HEK293T (cell line): ENCODE measurements at regions not wholly inside any gene's neighbourhood (a gene's known extent, or its start where the extent isn't known, plus 50 kb on each side); places are given as distances from the start of the nearest gene placed in this dataset.

Experiments used
- CTCF ChIA-PET: fragments of 350-600 bp; formaldehyde crosslinking; extraction: SDS; loops from one replicate; lab custom pipeline; 2021; ENCODE audit warnings: antibody characterized with exemption, inconsistent platforms; lab: Yijun Ruan, JAX
- POLR2A ChIA-PET: fragments of 350-600 bp; formaldehyde crosslinking; extraction: SDS; loops from one replicate; lab custom pipeline; 2020; ENCODE audit warnings: antibody characterized with exemption, inconsistent platforms; lab: Yijun Ruan, JAX
- DNase-seq: peaks from one replicate; pipeline ENCODE4 v3.0.0; 2012; ENCODE audit warnings: mixed read lengths; ENCODE audit errors: extremely low spot score
- ARNT ChIP-seq: fragments of 450-650 bp; IDR thresholded peaks from 2 replicates; pipeline ENCODE4 v1.6.1; 2017; ENCODE audit warnings: mild to moderate bottlenecking
- BHLHE40 ChIP-seq: fragments of 450-650 bp; IDR thresholded peaks from 2 replicates; pipeline ENCODE4 v1.6.1; 2016; ENCODE audit warnings: mild to moderate bottlenecking, moderate library complexity, borderline replicate concordance
- CTBP1 ChIP-seq: fragments of 450-650 bp; IDR thresholded peaks from 2 replicates; pipeline ENCODE4 v1.6.1; 2016; ENCODE audit warnings: borderline replicate concordance
- ELF4 ChIP-seq: fragments of 450-650 bp; IDR thresholded peaks from 2 replicates; pipeline ENCODE4 v1.6.1; 2017; ENCODE audit warnings: antibody characterized with exemption
- FOXA1 ChIP-seq: fragments of 450-650 bp; IDR thresholded peaks from 2 replicates; pipeline ENCODE4 v1.6.1; 2016; ENCODE audit warnings: mild to moderate bottlenecking
- FOXK2 ChIP-seq: fragments of 450-650 bp; IDR thresholded peaks from 2 replicates; pipeline ENCODE4 v1.6.1; 2016; ENCODE audit warnings: mild to moderate bottlenecking
- FOXM1 ChIP-seq: fragments of 450-650 bp; IDR thresholded peaks from 2 replicates; pipeline ENCODE4 v1.6.1; 2017; ENCODE audit warnings: mild to moderate bottlenecking, borderline replicate concordance
- HDGF ChIP-seq: fragments of 450-650 bp; IDR thresholded peaks from 2 replicates; pipeline ENCODE4 v1.6.1; 2017; ENCODE audit warnings: antibody characterized with exemption, borderline replicate concordance
- L3MBTL2 ChIP-seq: fragments of 450-650 bp; conservative IDR thresholded peaks from 2 replicates; pipeline ENCODE4 v1.6.1; 2016; ENCODE audit warnings: mild to moderate bottlenecking
- LEF1 ChIP-seq: fragments of 450-650 bp; IDR thresholded peaks from 2 replicates; pipeline ENCODE4 v1.6.1; 2017; ENCODE audit warnings: mild to moderate bottlenecking, borderline replicate concordance
- NFRKB ChIP-seq: fragments of 450-650 bp; IDR thresholded peaks from 2 replicates; pipeline ENCODE4 v1.6.1; 2016; ENCODE audit warnings: mild to moderate bottlenecking, moderate library complexity
- PKNOX1 ChIP-seq: fragments of 450-650 bp; IDR thresholded peaks from 2 replicates; pipeline ENCODE4 v1.6.1; 2016
- SP1 ChIP-seq: fragments of 450-650 bp; IDR thresholded peaks from 2 replicates; pipeline ENCODE4 v1.6.1; 2017
- SUZ12 ChIP-seq: fragments of 450-650 bp; IDR thresholded peaks from 2 replicates; pipeline ENCODE4 v1.6.1; 2016; ENCODE audit warnings: mild to moderate bottlenecking
- TARDBP ChIP-seq: fragments of 450-650 bp; IDR thresholded peaks from 2 replicates; pipeline ENCODE4 v1.6.1; 2016
- ZNF384 ChIP-seq: fragments of 450-650 bp; IDR thresholded peaks from 2 replicates; pipeline ENCODE4 v1.6.1; 2016

DNA sequence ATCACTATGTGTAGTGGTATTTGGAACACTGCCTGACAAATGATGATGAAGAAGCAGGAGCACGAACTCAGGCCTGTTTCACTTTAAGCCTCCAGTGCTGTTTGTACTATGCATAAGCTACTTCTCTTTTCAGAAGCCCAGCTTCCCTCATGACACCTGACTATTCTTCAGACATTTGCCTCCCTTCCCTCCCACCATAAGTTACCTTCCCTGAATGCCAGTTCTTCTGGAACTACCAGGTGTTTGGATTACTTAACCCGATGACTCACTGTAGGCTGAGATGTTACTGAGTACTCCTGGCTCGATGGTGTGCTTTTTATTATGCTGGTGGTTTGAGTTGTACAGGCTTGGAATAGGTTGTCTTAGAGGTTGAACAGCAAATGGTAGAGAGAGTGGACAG is 180.0 kb downstream of the SPATA31D1 start:
- DNase-seq: no peak
- CTCF ChIA-PET: no interaction called here
- POLR2A ChIA-PET: no interaction called here

DNA sequence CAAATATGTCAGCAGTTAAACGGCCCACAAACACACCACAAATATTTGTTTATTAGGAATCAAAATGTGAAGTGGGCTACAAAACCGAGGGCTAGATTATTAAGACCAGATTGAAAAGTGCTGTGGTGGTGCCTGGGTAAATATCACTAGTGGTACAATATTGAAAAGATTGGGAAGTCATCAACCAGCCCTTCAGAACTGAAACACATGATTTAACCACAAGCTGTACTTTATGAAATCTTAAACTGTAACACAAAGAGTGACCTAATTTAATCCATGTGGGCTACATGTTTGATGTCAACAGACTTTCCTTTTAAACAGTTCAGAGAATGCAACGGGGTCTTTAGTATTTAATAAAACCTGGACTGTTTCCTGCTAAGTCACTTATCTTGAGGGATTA is 182.3 kb downstream of the SPATA31D1 start:
- no peak for DNase-seq
- POLR2A ChIA-PET: no interaction called here
- CTCF ChIA-PET: no interaction called here
- TF ChIP-seq ARNT (no peak), NFRKB (no peak), BHLHE40 (no peak), FOXK2 (no peak), ELF4 (no peak), HDGF (no peak), SUZ12 (no peak), ZNF384 (no peak)

More for the DNA sequence above, 180.0 kb downstream of the SPATA31D1 start:
- no peak for TF ChIP-seq FOXK2
- no peak for TF ChIP-seq LEF1
- TF ChIP-seq L3MBTL2: no peak

- POLR2A ChIA-PET: no interaction called here
- DNase-seq: no peak
- TF ChIP-seq NFRKB (no peak), PKNOX1 (no peak)
- CTCF ChIA-PET: no interaction called here
These were observed 182.7 kb downstream of the SPATA31D1 start for GRCh38 chr9:82171271-82171670.

DNA sequence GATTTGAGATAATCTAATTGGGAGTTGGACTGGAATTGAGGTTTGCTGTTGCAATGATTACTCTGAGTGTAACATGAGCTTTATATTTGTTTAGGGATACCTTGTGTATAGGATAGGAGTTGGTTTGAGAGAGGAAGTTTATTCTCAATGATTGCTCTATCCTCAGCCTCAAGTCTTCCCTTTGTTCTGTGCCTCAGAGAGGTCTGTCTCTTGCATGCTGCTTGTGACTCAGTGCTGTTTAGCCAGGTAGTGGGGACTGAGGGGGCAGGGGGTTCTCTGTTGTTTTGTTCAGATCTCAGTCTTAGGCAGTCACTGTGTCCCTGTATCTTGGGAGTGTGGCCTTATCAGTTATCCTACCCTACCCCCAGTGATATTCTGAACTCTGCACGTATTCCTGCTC is 192.1 kb downstream of the SPATA31D1 start:
- no peak for DNase-seq
- TF ChIP-seq BHLHE40 (no peak), CTBP1 (no peak)
- ChIA-PET CTCF (no interaction called here), POLR2A (no interaction called here)

- ChIA-PET POLR2A (no interaction called here), CTCF (no interaction called here)
- TF ChIP-seq ARNT: no peak
- TF ChIP-seq BHLHE40: no peak
- TF ChIP-seq CTBP1: no peak
- no peak for TF ChIP-seq SP1
- no peak for TF ChIP-seq HDGF
- TF ChIP-seq NFRKB: no peak
- no peak for TF ChIP-seq FOXM1
- no peak for TF ChIP-seq FOXA1
- no peak for TF ChIP-seq L3MBTL2
- no peak for TF ChIP-seq LEF1
- TF ChIP-seq TARDBP: no peak
- TF ChIP-seq ZNF384: no peak
These were observed 194.7 kb downstream of the SPATA31D1 start for GRCh38 chr9:82183181-82183860.

GRCh38 chr9:82184524-82184923 is 196.0 kb downstream of the SPATA31D1 start:
- DNase-seq: no peak
- TF ChIP-seq FOXM1: no peak
- no peak for TF ChIP-seq CTBP1
- TF ChIP-seq FOXK2: no peak
- no peak for TF ChIP-seq PKNOX1
- no peak for TF ChIP-seq ZNF384
- CTCF ChIA-PET: no interaction called here

More at GRCh38 chr9:82183181-82183860, 194.7 kb downstream of the SPATA31D1 start:
- DNase-seq: no peak

DNA sequence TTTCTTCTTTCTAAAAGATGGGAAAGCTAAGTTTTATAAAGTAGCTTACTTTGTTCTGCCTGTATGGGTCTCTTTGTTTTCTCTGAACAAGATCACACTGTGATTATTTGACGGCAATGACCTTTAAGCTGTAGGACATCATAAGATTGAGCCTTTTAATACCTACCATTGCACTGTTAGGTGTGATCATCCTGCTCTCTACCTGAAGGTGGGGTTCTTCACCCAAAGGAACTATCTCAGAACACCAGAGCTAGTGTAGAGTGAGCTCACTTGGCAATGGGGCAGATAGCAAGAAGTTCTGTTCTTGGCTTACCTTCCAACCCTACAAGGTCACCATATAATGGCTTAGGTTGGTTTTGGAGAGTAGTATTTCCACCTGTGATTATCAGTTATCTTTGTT is 200.2 kb downstream of the SPATA31D1 start:
- ChIA-PET CTCF (interaction anchor here (0.7 kb wide), 2 partner anchors 372 to 606 kb away, joined by 3 read pairs; no protein-coding TSS in a partner anchor), POLR2A (no interaction called here)
- DNase-seq: no peak
- TF ChIP-seq LEF1 (no peak), SUZ12 (no peak), HDGF (no peak), FOXK2 (no peak), ARNT (no peak)

More at GRCh38 chr9:82184524-82184923, 196.0 kb downstream of the SPATA31D1 start:
- POLR2A ChIA-PET: no interaction called here

GRCh38 chr9:82191082-82191770 is 202.7 kb downstream of the SPATA31D1 start:
- DNase-seq: no peak
- TF ChIP-seq NFRKB: no peak
- TF ChIP-seq LEF1: no peak
- no peak for TF ChIP-seq HDGF
- TF ChIP-seq FOXA1: no peak
- TF ChIP-seq BHLHE40: no peak
- TF ChIP-seq ZNF384: no peak
- no peak for TF ChIP-seq ELF4
- no peak for TF ChIP-seq TARDBP
- TF ChIP-seq PKNOX1: no peak
- TF ChIP-seq ARNT: no peak
- no peak for TF ChIP-seq L3MBTL2
- TF ChIP-seq SUZ12: no peak
- no peak for TF ChIP-seq CTBP1
- no peak for TF ChIP-seq FOXM1
- no peak for TF ChIP-seq SP1
- TF ChIP-seq FOXK2: no peak
- CTCF ChIA-PET: no interaction called here
- POLR2A ChIA-PET: no interaction called here
